C4-2B (cell line): ENCODE measurements at regions not wholly inside any gene's neighbourhood (a gene's known extent, or its start where the extent isn't known, plus 50 kb on each side); places are given as distances from the start of the nearest gene placed in this dataset.

Experiments
- H3K27ac ChIP-seq: fragments of 450-650 bp; 2 replicates; pipeline ENCODE4 v1.5.1; 2017
- CTCF ChIP-seq: fragments of 450-650 bp; conservative IDR thresholded peaks from 2 replicates; pipeline ENCODE4 v1.5.1; 2017; ENCODE audit warnings: mild to moderate bottlenecking
- ZFX ChIP-seq: fragments of 450-650 bp; IDR thresholded peaks from 2 replicates; pipeline ENCODE4 v1.6.1; 2017

GRCh38 chr2:191626497-191627151, 51.3 kb upstream of the NABP1 start:
- no peak overlapping the region for H3K27ac ChIP-seq
- TF ChIP-seq ZFX = no peak
- no peak for TF ChIP-seq CTCF

- TF ChIP-seq CTCF = no peak
- no peak for TF ChIP-seq ZFX
- H3K27ac ChIP-seq = no peak overlapping the region
These were observed 50.4 kb upstream of the NABP1 start for GRCh38 chr2:191627518-191627917.
